ENCODE measurements at regions not wholly inside any gene's neighbourhood (a gene's known extent, or its start where the extent isn't known, plus 50 kb on each side); places are given as distances from the start of the nearest gene placed in this dataset.
"Not testable (repeated sequence)": the region's sequence is repeated elsewhere in the genome, so short reads cannot be mapped to it uniquely, and the experiment has no call there.

- not testable (repeated sequence) for TF ChIP-seq CTCF, POLR2A (IDR thresholded peaks at IDR 0.05)
These were observed 122.5 kb upstream of the FBXO28 start for GRCh38 chr1:223991297-223991857.

Measured in heart left ventricle (tissue), 13 donors.